ENCODE measurements at regions not wholly inside any gene's neighbourhood (a gene's known extent, or its start where the extent isn't known, plus 50 kb on each side); places are given as distances from the start of the nearest gene placed in this dataset.
A peak's percentile ranks its signal among the peaks of the same experiment; 100 is the strongest.

- Histone ChIP-seq H3K4me1 (no peaks in the 10 kb centered on the region), H3K27me3 (no peaks in the 10 kb centered on the region), H3K4me3 (no peak overlapping the region), H3F3A (ENCODE audit: low read depth) (no peaks in the 10 kb centered on the region), H3K27ac (no peak overlapping the region), H3K4me2 (no peak overlapping the region), H3K36me3 (no peaks in the 10 kb centered on the region), H3K9me3 (ENCODE audit: low read depth) (no peaks in the 10 kb centered on the region), H4K20me1 (ENCODE audit: low read depth) (no peaks in the 10 kb centered on the region), H3K79me2 (ENCODE audit: low read depth) (no peaks in the 10 kb centered on the region), H2AFZ (replicated peaks) (no peak overlapping the region), H3K9ac (no peak overlapping the region)
- TF ChIP-seq EZH2phosphoT487 (IDR thresholded peaks at IDR 0.05) (no peak), EZH2 (IDR thresholded peaks at IDR 0.05) (no peak), CTCF (IDR thresholded peaks at IDR 0.05) (no peak)
- H3K27ac Mint-ChIP-seq = no peak overlapping the region
- H3K9me3 Mint-ChIP-seq = no peaks in the 10 kb centered on the region
- no peaks in the 10 kb centered on the region for H3K27me3 Mint-ChIP-seq (ENCODE audit: insufficient read depth, low read depth)
- no peaks in the 10 kb centered on the region for H3K36me3 Mint-ChIP-seq
- H3K4me3 Mint-ChIP-seq = no peak overlapping the region
- H3K4me1 Mint-ChIP-seq = no peaks in the 10 kb centered on the region
- no peak for DNase-seq (ENCODE audit: low spot score)
These were observed 624.7 kb downstream of the CD109 start for GRCh38 chr6:74320715-74321114.

- H3K9ac ChIP-seq = no peak overlapping the region
- no peak for TF ChIP-seq EZH2 (IDR thresholded peaks at IDR 0.05)
- TF ChIP-seq EZH2phosphoT487 (IDR thresholded peaks at IDR 0.05) = no peak
- no peak for TF ChIP-seq CTCF (IDR thresholded peaks at IDR 0.05)
- no peaks in the 10 kb centered on the region for H3K27me3 Mint-ChIP-seq (ENCODE audit: insufficient read depth, low read depth)
- H3K27me3 ChIP-seq = no peaks in the 10 kb centered on the region
- H3K36me3 ChIP-seq = no peaks in the 10 kb centered on the region
- peak; percentile 8 for DNase-seq (ENCODE audit: low spot score)
- no peak overlapping the region for H3K4me2 ChIP-seq
- H3K4me3 ChIP-seq = no peak overlapping the region
- H3K36me3 Mint-ChIP-seq = no peaks in the 10 kb centered on the region
- H3F3A ChIP-seq (ENCODE audit: low read depth) = no peaks in the 10 kb centered on the region
- no peaks in the 10 kb centered on the region for H3K9me3 Mint-ChIP-seq
- no peaks in the 10 kb centered on the region for H3K4me1 ChIP-seq
- no peak overlapping the region for H3K4me3 Mint-ChIP-seq
- no peak overlapping the region for H3K27ac ChIP-seq
- H3K9me3 ChIP-seq (ENCODE audit: low read depth) = no peaks in the 10 kb centered on the region
- no peaks in the 10 kb centered on the region for H3K4me1 Mint-ChIP-seq
- no peak overlapping the region for H2AFZ ChIP-seq (replicated peaks)
- H4K20me1 ChIP-seq (ENCODE audit: low read depth) = no peaks in the 10 kb centered on the region
- no peaks in the 10 kb centered on the region for H3K79me2 ChIP-seq (ENCODE audit: low read depth)
- H3K27ac Mint-ChIP-seq = no peak overlapping the region
These were observed 624.1 kb downstream of the CD109 start for GRCh38 chr6:74320074-74320473.

- no peak overlapping the region for H2AFZ ChIP-seq (replicated peaks)
- no peak overlapping the region for H3K4me2 ChIP-seq
- H3F3A ChIP-seq (ENCODE audit: low read depth) = no peaks in the 10 kb centered on the region
- Mint-ChIP-seq H3K4me3 (no peak overlapping the region), H3K36me3 (no peaks in the 10 kb centered on the region), H3K4me1 (no peaks in the 10 kb centered on the region), H3K27me3 (ENCODE audit: insufficient read depth, low read depth) (no peaks in the 10 kb centered on the region), H3K27ac (no peak overlapping the region), H3K9me3 (no peaks in the 10 kb centered on the region)
- no peaks in the 10 kb centered on the region for H4K20me1 ChIP-seq (ENCODE audit: low read depth)
- no peaks in the 10 kb centered on the region for H3K27me3 ChIP-seq
- H3K27ac ChIP-seq = no peak overlapping the region
- H3K4me1 ChIP-seq = no peaks in the 10 kb centered on the region
- no peaks in the 10 kb centered on the region for H3K79me2 ChIP-seq (ENCODE audit: low read depth)
- H3K36me3 ChIP-seq = no peaks in the 10 kb centered on the region
- no peak for TF ChIP-seq EZH2phosphoT487 (IDR thresholded peaks at IDR 0.05)
- no peak for TF ChIP-seq CTCF (IDR thresholded peaks at IDR 0.05)
- no peak for TF ChIP-seq EZH2 (IDR thresholded peaks at IDR 0.05)
- no peak overlapping the region for H3K9ac ChIP-seq
- no peak overlapping the region for H3K4me3 ChIP-seq
- H3K9me3 ChIP-seq (ENCODE audit: low read depth) = no peaks in the 10 kb centered on the region
- peak; percentile 2 for DNase-seq (ENCODE audit: low spot score)
These were observed 623.3 kb downstream of the CD109 start for GRCh38 chr6:74319292-74319691.

GRCh38 chr6:74318738-74319137, 622.7 kb downstream of the CD109 start:
- no peak overlapping the region for H2AFZ ChIP-seq (replicated peaks)
- no peaks in the 10 kb centered on the region for H3K79me2 ChIP-seq (ENCODE audit: low read depth)
- DNase-seq (ENCODE audit: low spot score) = no peak
- Mint-ChIP-seq H3K27me3 (ENCODE audit: insufficient read depth, low read depth) (no peaks in the 10 kb centered on the region), H3K36me3 (no peaks in the 10 kb centered on the region), H3K4me3 (no peak overlapping the region), H3K4me1 (no peaks in the 10 kb centered on the region), H3K27ac (no peak overlapping the region), H3K9me3 (no peaks in the 10 kb centered on the region)
- no peak overlapping the region for H3K27ac ChIP-seq
- no peaks in the 10 kb centered on the region for H3K27me3 ChIP-seq
- H3F3A ChIP-seq (ENCODE audit: low read depth) = no peaks in the 10 kb centered on the region
- no peaks in the 10 kb centered on the region for H3K36me3 ChIP-seq
- no peak overlapping the region for H3K4me3 ChIP-seq
- no peaks in the 10 kb centered on the region for H3K9me3 ChIP-seq (ENCODE audit: low read depth)
- H4K20me1 ChIP-seq (ENCODE audit: low read depth) = no peaks in the 10 kb centered on the region
- H3K9ac ChIP-seq = no peak overlapping the region
- no peaks in the 10 kb centered on the region for H3K4me1 ChIP-seq
- TF ChIP-seq EZH2 (IDR thresholded peaks at IDR 0.05) (no peak), EZH2phosphoT487 (IDR thresholded peaks at IDR 0.05) (no peak), CTCF (IDR thresholded peaks at IDR 0.05) (no peak)
- no peak overlapping the region for H3K4me2 ChIP-seq
